ENCODE measurements at regions not wholly inside any gene's neighbourhood (a gene's known extent, or its start where the extent isn't known, plus 50 kb on each side); places are given as distances from the start of the nearest gene placed in this dataset.

DNA sequence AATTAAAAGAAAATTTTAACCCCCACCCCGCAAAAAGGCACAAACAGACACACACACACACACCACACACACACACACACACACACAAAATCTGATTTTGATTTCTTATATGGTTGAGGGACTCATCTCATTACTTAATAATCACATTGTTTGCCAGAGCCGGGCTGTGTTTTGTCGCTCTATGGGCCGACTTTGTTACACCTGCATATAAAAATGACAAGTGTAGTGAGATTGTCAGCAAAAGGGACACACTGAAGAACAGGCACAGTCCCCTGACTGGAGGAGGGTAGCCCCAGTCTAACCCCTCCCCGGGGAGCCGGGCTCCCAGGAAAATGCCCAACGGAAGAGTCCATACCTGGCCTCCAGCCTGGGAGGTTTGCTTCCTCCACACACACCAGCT lies 221.6 kb downstream of the ENGASE start:
- no peak for DNase-seq

DNA sequence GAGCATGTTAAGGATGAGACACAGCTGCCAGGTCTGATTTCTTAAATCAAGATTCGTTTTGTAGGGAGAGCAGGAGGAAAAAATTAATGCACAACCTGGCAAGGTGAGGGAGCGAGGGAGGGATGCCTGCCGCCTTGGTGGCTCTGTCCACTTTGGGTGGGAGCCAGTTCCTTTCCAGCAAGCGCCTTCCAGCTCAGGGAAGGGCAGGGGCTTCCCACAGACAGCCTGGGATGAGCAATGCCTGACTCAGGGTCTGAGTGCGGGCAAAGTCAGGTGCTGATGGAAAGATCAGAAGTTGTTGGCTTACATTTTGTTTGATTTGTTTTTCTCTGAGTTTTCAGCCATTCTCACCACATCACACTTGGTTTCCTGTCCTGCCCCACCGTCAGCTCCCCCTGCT lies 220.7 kb downstream of the ENGASE start:
- no peak for DNase-seq

DNA sequence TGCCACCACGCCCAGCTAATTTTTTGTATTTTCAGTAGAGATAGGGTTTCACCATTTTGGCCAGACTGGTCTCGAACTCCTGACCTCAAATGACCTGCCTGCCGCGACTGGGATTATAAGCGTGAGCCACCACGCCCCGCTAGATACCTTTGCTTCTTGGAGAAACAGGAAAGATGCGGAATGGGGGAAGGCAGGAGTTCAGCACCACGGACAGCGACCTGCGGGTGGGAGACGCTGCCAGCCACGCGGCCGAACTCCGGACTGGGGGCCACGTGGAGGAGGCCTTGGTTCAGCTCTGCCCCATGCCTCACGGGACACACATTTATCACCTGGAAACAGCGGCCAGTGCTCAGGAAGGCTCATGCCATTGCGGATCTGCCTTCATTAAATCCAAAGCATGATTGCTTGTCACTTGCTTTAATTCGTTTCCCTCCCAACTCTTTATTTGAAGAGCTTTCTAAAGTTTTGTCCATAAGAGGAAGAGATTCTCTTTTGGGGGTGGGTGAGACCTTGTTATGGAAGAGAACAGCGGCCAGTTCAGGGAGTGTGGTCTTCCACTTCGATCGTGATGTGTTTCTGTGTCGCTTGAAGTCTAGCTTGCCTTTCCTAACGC lies 219.9 kb downstream of the ENGASE start:
- DNase-seq = peak in 12 of 58 donors; percentile 1 to 47 (median 10)

DNA sequence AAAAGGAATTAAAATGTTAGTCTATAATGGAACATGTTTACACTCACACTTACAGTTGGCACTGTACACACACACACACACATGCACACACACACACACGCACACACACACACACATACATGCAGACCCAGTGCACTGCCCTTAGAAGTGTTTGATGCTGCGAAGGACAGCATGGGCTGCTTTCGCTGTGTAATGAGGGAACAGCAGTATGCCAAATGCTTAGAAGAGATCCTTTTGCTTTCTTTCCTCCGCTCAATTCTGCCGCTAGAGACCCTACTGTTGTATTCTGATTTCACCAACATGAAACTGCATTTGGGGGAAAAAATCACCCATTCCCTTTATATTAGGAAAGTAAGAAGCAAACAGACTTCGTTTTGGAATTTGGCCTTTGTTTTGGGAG lies 217.9 kb downstream of the ENGASE start:
- DNase-seq = no peak

- DNase-seq = no peak
Measured at GRCh38 chr17:79291391-79291790, 216.8 kb downstream of the ENGASE start.

DNA sequence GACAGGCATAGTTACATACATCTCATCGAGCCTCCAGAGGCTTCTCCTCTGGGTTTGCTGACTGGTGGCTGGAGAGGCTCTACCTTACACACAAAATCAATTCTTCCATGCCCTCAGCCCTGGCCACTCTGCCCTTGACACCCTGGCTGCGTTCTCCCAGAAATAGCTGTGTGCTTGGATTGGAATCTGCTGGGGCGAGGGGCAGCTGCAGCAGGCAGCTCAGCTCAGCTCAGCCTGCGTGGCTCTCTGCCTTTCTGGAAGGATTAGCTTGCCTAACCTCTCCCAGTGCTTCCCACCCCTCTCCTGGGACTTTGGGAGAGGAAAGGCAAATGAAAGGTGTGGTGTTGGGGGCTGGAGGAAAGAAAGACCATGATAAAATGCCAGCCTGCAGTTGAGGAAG lies 216.1 kb downstream of the ENGASE start:
- no peak for DNase-seq

DNA sequence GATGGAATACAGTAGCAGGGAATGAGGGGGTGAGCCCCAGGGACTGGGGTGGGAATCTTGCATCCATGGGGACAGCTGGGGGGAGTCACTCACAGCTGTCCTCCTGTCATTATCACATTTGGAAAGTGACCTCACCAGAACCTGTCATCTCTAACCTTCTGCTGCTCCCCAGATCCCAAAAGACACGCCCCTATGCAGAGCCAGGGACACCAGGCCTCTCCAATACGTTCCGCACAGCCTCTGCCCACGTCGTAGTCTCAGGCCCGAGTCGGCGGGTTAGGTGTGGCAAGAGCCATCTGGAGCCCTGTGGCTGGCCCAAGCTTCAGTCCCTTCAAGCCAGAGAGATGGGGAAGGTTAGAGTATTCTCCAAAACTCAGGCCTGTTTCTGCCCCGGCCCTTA lies 214.3 kb downstream of the ENGASE start:
- no peak for DNase-seq

GRCh38 chr17:79286440-79286839 lies 211.8 kb downstream of the ENGASE start:
- DNase-seq = no peak

- DNase-seq = no peak
Measured at GRCh38 chr17:79285973-79286372, 211.3 kb downstream of the ENGASE start.

DNA sequence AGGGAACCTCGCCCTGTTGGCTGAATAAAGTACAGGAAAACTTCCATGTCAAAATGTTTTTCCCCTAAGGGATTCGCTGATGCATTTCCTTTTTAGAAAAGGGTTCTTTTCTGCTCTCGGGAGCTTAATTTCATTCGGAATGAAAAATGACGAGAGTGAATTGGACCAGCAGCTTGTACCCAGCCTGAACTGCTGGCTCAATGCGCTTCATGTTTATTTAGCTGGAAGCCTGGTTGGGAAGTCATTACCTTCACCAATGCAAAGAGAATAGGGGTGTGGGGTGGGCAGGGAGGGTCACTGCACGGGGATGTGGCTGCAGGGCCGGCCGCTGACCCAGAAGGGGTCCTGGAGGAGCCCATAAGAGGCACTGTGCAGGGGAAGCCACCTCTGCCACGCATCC lies 207.7 kb downstream of the ENGASE start:
- DNase-seq = no peak

GRCh38 chr17:79281803-79282202 lies 207.2 kb downstream of the ENGASE start:
- no peak for DNase-seq

- no peak for DNase-seq
Measured at GRCh38 chr17:79280866-79281572, 206.4 kb downstream of the ENGASE start.

- no peak for DNase-seq
Measured at GRCh38 chr17:79280010-79280409, 205.4 kb downstream of the ENGASE start.

DNA sequence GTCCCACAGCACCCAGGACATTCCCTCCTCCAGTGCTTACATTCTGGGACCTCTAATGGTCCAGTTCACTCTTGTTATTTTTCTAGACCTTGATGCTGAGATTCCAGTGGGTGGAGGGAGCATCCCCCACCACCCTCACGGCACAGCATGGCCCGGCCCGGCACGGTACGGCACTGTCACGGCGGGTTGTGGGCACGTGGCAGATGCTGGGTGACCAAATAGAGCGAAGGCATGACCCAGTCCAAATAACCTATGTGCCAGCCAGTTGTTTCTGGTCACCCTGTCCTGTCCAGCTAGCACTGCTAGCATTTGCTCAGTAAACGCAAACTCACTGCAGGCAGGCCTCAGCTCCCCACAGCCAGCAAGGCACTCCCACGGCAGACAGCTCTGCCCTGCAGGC lies 204.7 kb downstream of the ENGASE start:
- no peak for DNase-seq

- DNase-seq = peak in 3 of 58 donors; percentile 5 to 7 (median 6)
Measured at GRCh38 chr17:79276821-79277220, 202.2 kb downstream of the ENGASE start.

DNA sequence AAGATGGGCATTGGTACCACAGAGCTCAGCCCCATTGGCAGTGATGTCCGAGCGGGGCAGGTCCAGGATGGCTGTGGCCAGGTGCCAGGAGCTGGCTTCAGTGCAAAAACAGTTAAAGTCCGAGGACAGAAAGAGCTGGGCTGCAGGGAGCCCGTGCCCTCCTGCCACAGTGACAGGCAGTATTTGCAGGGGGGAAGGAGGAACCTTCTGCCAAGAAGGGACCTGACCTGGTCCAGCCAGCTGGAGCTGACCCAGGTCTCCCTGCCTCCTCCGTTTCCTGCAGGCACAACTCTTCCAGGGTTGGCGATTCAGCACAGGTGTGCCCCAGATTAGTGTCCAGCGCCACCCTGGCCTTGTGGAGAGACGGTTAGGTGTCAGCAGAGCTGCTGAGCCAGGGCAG lies 199.0 kb downstream of the ENGASE start:
- no peak for DNase-seq

GRCh38 chr17:79272666-79273219 lies 198.1 kb downstream of the ENGASE start:
- DNase-seq = peak in 1 of 58 donors; percentile 6

GRCh38 chr17:79272220-79272619 lies 197.6 kb downstream of the ENGASE start:
- DNase-seq = no peak

DNA sequence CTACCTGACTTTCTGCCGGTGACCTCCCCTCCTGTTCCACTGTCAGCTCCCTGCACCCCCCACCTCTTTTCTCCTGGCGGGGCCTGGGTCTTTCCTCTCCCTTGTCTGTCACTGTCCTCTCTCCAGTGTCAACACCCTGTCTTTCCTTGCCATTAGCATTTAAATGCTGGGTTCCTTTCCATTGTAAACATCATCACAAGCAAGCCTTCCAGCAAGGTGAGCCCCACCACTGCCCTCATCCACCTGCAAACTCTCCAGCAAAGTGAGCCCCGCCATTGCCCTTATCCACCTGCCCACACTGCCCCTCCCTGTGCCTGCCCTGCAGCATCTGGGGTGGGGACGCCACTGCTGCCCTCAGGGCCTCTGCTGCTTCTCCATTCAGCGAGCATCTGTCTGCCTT lies 195.0 kb downstream of the ENGASE start:
- no peak for DNase-seq

DNA sequence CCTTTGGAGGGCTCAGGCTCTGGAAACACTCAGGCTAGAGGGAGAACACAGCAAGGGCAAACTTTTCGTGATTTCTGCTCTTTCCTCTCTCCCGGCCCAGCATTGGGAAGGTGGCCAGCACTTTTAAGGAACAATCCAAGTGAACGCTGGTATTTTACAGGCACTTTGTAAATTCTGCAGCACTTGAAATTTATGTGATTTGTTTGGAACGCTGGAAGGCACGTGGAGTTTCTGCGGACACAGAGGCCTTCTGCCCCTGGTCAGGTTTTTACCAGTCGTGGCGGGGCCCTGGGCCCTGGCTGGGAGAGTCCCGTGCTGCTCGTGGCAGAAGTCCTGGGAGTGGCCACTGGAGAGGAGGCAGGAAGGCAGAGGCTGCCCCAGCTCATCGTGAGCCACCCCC lies 188.6 kb downstream of the ENGASE start:
- DNase-seq = no peak

GRCh38 chr17:79262624-79263023 lies 188.0 kb downstream of the ENGASE start:
- DNase-seq = no peak

- DNase-seq = no peak
Measured at GRCh38 chr17:79261355-79262072, 186.9 kb downstream of the ENGASE start.
